PC-9 (cell line): ENCODE measurements at regions not wholly inside any gene's neighbourhood (a gene's known extent, or its start where the extent isn't known, plus 50 kb on each side); places are given as distances from the start of the nearest gene placed in this dataset.

Experiments
- BruUV-seq: library from RNA; stranded (reverse); fragments of 400-500 nt; replicated peaks from 2 replicates; lab custom pipeline; 2021; lab: Mats Ljungman, UMichigan
- CTCF ChIA-PET: fragments of 300-600 bp; sonication (Branson Sonifier 250); formaldehyde crosslinking; loops from one replicate; lab custom pipeline; 2022; ENCODE audit warnings: antibody characterized with exemption; lab: Charles Lee
- POLR2A ChIA-PET: fragments of 300-600 bp; sonication (Branson Sonifier 250); formaldehyde crosslinking; loops from one replicate; lab custom pipeline; 2022; ENCODE audit warnings: antibody characterized with exemption; ENCODE audit not compliant: unreplicated experiment; lab: Charles Lee
- DNase-seq, 2 experiments: peaks; one replicate each; pipeline versions ENCODE4 v3.0.0 to v3.0.0-alpha.2; 2015 to 2022; ENCODE audit warnings: mixed read lengths in 1 of 2
- H2AFZ ChIP-seq: fragments of 200-600 bp; sonication (generic); 2 replicates; pipeline ENCODE4 v1.8.1; 2017; ENCODE audit warnings: antibody characterized with exemption
- H3F3A ChIP-seq: fragments of 200-600 bp; sonication (generic); 2 replicates; pipeline ENCODE4 v1.8.1; 2017; ENCODE audit warnings: antibody characterized with exemption, mild to moderate bottlenecking, low read depth; ENCODE audit not compliant: insufficient read depth
- H3K27ac ChIP-seq: fragments of 200-600 bp; sonication (generic); 2 replicates; pipeline ENCODE4 v1.6.1; 2016; ENCODE audit warnings: mixed run types
- H3K27me3 ChIP-seq: fragments of 200-600 bp; sonication (generic); 2 replicates; pipeline ENCODE4 v1.6.1; 2016; ENCODE audit warnings: low read depth, mixed run types; ENCODE audit not compliant: insufficient read depth
- H3K36me3 ChIP-seq: fragments of 200-600 bp; sonication (generic); 2 replicates; pipeline ENCODE4 v1.6.1; 2016; ENCODE audit warnings: low read depth, mixed run types
- H3K4me1 ChIP-seq: fragments of 200-600 bp; sonication (generic); replicated peaks from 2 replicates; pipeline ENCODE4 v1.6.1; 2016; ENCODE audit warnings: mixed run types; ENCODE audit not compliant: insufficient read depth
- H3K4me2 ChIP-seq: fragments of 200-600 bp; sonication (generic); 2 replicates; pipeline ENCODE4 v1.6.1; 2017; ENCODE audit warnings: mixed run types
- H3K4me3 ChIP-seq: fragments of 200-600 bp; sonication (generic); 2 replicates; pipeline ENCODE4 v1.6.1; 2016; ENCODE audit warnings: mixed run types
- H3K79me2 ChIP-seq: fragments of 200-600 bp; sonication (generic); 2 replicates; pipeline ENCODE4 v1.6.1; 2017; ENCODE audit warnings: low read depth, mixed run types
- H3K9me2 ChIP-seq: fragments of 200-600 bp; sonication (generic); 2 replicates; pipeline ENCODE4 v1.8.1; 2017; ENCODE audit warnings: mild to moderate bottlenecking; ENCODE audit not compliant: insufficient read depth
- H3K9me3 ChIP-seq: fragments of 200-600 bp; sonication (generic); 2 replicates; pipeline ENCODE4 v1.8.1; 2016; ENCODE audit warnings: low read depth; ENCODE audit not compliant: insufficient read depth
- H4K20me1 ChIP-seq: fragments of 200-600 bp; sonication (generic); 2 replicates; pipeline ENCODE4 v1.8.1; 2017; ENCODE audit not compliant: insufficient read depth
- EZH2 ChIP-seq: fragments of 200-600 bp; sonication (generic); IDR thresholded peaks from 2 replicates; pipeline ENCODE4 v1.8.0; 2017; ENCODE audit warnings: antibody characterized with exemption, low read depth
- intact Hi-C: fragments of 100-400 bp; cut with micrococcal nuclease; formaldehyde crosslinking; loops from one replicate; pipeline ENCODE4 v1.10.0; 2022; ENCODE audit not compliant: unreplicated experiment
- TF ChIP-seq, protein P1 (sequence below): fragments of 200-600 bp; sonication (generic); conservative IDR thresholded peaks from 2 replicates; pipeline ENCODE4 v1.6.1; 2017; ENCODE audit warnings: mixed run types, antibody characterized with exemption, mild to moderate bottlenecking, moderate library complexity

GRCh38 chrX:25537699-25538098 is 521.9 kb upstream of the ARX start:
- ChIA-PET POLR2A (no interaction called here), CTCF (no interaction called here)
- Histone ChIP-seq H3K27me3 (no peaks in the 10 kb centered on the region), H3K4me2 (no peak overlapping the region), H2AFZ (no peak overlapping the region), H3F3A (no peaks in the 10 kb centered on the region), H4K20me1 (no peaks in the 10 kb centered on the region), H3K9me3 (no peaks in the 10 kb centered on the region), H3K79me2 (no peaks in the 10 kb centered on the region), H3K9me2 (no peaks in the 10 kb centered on the region), H3K36me3 (no peaks in the 10 kb centered on the region), H3K27ac (no peak overlapping the region), H3K4me1 (no peaks in the 10 kb centered on the region), H3K4me3 (no peak overlapping the region)
- no peak for DNase-seq
- no TSS peak for BruUV-seq
- intact Hi-C loops, result no loop called here
- no peak for TF ChIP-seq EZH2
- TF ChIP-seq, protein P1, sequence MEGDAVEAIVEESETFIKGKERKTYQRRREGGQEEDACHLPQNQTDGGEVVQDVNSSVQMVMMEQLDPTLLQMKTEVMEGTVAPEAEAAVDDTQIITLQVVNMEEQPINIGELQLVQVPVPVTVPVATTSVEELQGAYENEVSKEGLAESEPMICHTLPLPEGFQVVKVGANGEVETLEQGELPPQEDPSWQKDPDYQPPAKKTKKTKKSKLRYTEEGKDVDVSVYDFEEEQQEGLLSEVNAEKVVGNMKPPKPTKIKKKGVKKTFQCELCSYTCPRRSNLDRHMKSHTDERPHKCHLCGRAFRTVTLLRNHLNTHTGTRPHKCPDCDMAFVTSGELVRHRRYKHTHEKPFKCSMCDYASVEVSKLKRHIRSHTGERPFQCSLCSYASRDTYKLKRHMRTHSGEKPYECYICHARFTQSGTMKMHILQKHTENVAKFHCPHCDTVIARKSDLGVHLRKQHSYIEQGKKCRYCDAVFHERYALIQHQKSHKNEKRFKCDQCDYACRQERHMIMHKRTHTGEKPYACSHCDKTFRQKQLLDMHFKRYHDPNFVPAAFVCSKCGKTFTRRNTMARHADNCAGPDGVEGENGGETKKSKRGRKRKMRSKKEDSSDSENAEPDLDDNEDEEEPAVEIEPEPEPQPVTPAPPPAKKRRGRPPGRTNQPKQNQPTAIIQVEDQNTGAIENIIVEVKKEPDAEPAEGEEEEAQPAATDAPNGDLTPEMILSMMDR, result no peak

- CTCF ChIA-PET, result no interaction called here
- no peak overlapping the region for H2AFZ ChIP-seq
- DNase-seq, result no peak
- H3K79me2 ChIP-seq, result no peaks in the 10 kb centered on the region
- no TSS peak for BruUV-seq
- no peaks in the 10 kb centered on the region for H3K9me2 ChIP-seq
- H3K36me3 ChIP-seq, result no peaks in the 10 kb centered on the region
- H3K4me3 ChIP-seq, result no peak overlapping the region
- TF ChIP-seq, protein P1, result no peak
- no peak for TF ChIP-seq EZH2
- no peaks in the 10 kb centered on the region for H3K9me3 ChIP-seq
- no peak overlapping the region for H3K4me2 ChIP-seq
- intact Hi-C loops, result no loop called here
- H4K20me1 ChIP-seq, result no peaks in the 10 kb centered on the region
- POLR2A ChIA-PET, result no interaction called here
- H3K27me3 ChIP-seq, result no peaks in the 10 kb centered on the region
- no peaks in the 10 kb centered on the region for H3K4me1 ChIP-seq
- no peak overlapping the region for H3K27ac ChIP-seq
- no peaks in the 10 kb centered on the region for H3F3A ChIP-seq
These were observed 528.9 kb upstream of the ARX start for GRCh38 chrX:25544641-25545040.

DNA sequence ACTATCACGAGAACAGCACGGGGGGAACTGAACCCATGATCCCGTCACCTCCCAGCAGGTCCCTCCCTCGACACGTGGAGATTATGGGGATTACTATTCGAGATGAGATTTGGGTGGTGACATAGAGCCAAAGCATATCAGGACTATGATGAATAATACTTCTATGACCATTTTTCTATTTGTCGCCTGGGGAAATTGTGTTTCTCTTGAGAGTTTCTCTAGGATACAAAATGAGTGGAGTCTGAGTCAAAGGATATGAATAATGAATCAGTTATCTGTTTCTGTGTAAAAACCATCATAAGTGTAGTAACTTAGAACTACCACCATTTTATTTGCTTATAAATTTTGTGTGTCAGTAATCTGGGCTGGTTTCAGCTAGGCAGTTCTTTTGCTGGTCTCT is 533.0 kb upstream of the ARX start:
- H3K9me2 ChIP-seq, result no peaks in the 10 kb centered on the region
- H3F3A ChIP-seq, result no peaks in the 10 kb centered on the region
- H3K4me3 ChIP-seq, result no peak overlapping the region
- POLR2A ChIA-PET, result no interaction called here
- H3K79me2 ChIP-seq, result no peaks in the 10 kb centered on the region
- intact Hi-C loops, result no loop called here
- no peak for DNase-seq
- no TSS peak for BruUV-seq
- TF ChIP-seq, protein P1, result no peak
- no peak for TF ChIP-seq EZH2
- CTCF ChIA-PET, result no interaction called here
- H4K20me1 ChIP-seq, result no peaks in the 10 kb centered on the region
- H3K9me3 ChIP-seq, result no peaks in the 10 kb centered on the region
- H3K27ac ChIP-seq, result no peak overlapping the region
- H3K4me2 ChIP-seq, result no peak overlapping the region
- H2AFZ ChIP-seq, result no peak overlapping the region
- H3K27me3 ChIP-seq, result no peaks in the 10 kb centered on the region
- no peaks in the 10 kb centered on the region for H3K36me3 ChIP-seq
- H3K4me1 ChIP-seq, result no peaks in the 10 kb centered on the region
